NCI-H1436 treated with DMSO at 0.1 percent for 48 hours (cell line): ENCODE measurements at regions not wholly inside any gene's neighbourhood (a gene's known extent, or its start where the extent isn't known, plus 50 kb on each side); places are given as distances from the start of the nearest gene placed in this dataset.
"Not testable (repeated sequence)": the region's sequence is repeated elsewhere in the genome, so short reads cannot be mapped to it uniquely, and the experiment has no call there.

ENCODE experiments used
- DNase-seq: peaks from one replicate; lab custom pipeline; 2025; lab: John Stamatoyannopoulos, UW

- DNase-seq, result no peak
Measured at GRCh38 chr21:15203740-15204139, 138.9 kb upstream of the NRIP1 start.

- DNase-seq, result no peak
Measured at GRCh38 chr21:15204140-15204969, 139.6 kb upstream of the NRIP1 start.

- DNase-seq, result no peak
Measured at GRCh38 chr21:15204970-15205286, 140.1 kb upstream of the NRIP1 start.

- no peak for DNase-seq
Measured at GRCh38 chr21:15206514-15206913, 141.7 kb upstream of the NRIP1 start.

DNA sequence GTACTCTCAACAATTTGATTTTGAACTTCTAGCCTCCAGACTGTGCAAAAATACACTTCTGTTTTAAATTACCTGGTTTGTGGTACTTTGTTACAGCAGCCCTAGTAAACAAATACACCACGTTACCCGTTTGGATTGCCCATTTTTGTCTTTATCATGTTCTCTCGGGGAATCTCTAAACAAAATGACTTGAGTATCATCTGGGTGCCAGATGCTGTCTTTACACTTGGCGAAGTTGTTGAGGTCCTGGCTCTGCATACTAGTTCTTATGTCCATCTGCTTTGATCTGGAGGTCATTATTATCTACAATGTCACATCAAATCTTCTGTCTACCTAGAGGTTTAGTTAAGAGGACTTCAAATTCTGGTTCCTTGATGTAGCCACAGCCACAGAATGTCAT, 142.4 kb upstream of the NRIP1 start:
- no peak for DNase-seq

- no peak for DNase-seq
Measured at GRCh38 chr21:15207635-15208370, 143.0 kb upstream of the NRIP1 start.

DNA sequence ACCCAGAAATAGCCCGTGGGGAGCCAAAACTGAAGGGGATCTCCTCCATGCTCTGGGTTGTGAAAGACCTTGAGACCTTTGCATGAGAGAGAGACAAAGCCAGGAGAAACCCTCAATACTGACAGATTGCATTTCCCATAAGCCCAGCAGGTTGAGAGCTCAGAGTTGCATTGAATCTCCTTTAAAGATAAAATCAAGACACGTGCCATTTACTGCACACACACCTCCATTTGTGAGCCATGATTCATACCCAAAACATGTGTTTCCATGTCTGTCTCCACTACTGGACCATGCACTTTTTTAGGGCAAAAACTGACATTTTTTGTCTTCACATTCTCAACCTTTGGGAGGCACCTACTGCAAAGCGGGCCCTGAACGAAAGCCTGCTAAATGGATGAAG, 144.0 kb upstream of the NRIP1 start:
- DNase-seq, result no peak

DNA sequence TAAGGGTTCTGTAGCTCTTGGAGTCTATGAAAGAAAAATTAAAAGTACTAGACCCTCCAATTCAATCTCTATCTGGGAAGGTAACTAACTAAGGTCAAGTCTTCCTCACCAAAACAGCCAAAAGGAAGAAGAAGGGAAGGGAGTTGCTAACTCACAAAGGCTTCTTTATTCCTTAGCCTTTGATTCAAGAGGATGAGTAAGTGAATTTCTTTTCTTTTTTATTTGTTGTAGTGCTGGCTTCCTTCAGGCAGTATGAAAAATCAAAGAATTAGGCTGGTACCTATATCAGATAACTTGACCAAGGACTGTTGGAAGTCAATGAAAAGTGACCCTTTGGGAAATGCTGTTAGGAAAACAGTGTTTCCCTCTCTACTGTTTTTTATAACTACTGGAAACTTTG, 144.4 kb upstream of the NRIP1 start:
- no peak for DNase-seq

DNA sequence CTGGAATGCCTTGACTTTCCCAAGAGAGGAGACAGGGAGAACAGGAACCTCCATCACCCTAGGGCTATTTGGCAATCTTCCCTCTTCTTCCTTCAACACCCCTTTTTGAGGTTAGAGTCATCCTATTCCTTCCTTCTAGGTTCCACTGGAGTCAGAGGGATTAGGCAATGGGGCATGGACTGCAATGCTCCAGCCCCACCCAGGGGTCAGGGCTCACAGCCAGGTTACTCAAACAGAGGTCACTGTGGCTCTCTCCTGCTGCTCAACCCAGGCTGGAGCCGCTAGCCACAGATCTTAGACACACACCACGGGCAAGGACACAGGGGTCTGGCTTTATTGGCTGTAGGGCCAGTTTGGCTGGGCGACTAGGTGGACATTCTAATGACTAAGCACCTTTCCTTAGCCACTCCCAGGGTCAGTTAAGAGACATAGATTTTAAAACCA, 145.5 kb upstream of the NRIP1 start:
- no peak for DNase-seq

GRCh38 chr21:15211491-15212133, 146.8 kb upstream of the NRIP1 start:
- DNase-seq, result no peak

DNA sequence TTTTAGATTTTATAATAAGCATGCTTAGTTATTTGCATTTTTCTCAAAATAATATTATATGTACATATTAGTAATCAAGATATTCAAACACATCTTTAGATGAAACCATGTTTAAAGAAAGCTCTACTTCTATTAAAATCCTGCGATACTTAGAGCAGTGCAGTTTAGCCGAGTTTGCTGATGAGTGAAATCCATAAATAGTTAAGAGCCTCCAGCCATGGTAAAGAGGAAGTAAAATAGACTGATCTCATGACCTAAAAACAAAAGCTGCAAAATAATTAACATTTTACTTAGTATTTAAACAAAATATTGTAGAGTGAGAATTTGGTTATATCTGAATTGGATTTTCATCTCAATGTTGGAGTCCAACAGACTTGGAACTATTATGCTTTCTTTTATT, 147.4 kb upstream of the NRIP1 start:
- no peak for DNase-seq

DNA sequence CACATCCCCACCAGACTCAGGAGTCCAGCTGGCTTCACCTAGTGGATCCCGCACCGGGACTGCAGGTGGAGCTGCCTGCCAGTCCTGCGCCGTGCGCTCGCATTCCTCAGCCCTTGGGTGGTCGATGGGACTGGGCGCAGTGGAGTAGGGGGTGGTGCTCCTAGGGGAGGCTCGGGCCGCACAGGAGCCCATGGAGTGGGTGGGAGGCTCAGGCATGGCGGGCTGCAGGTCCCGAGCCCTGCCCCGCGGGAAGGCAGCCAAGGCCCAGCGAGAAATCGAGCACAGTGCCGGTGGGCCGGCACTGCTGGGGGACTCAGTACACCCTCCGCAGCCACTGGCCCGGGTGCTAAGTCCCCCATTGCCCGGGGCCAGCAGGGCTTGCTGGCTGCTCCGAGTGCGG, 153.7 kb upstream of the NRIP1 start:
- DNase-seq, result not testable (repeated sequence)

GRCh38 chr21:15219039-15219438, 154.2 kb upstream of the NRIP1 start:
- no peak for DNase-seq

- no peak for DNase-seq
Measured at GRCh38 chr21:15219894-15220293, 155.1 kb upstream of the NRIP1 start.

GRCh38 chr21:15221799-15222386, 157.1 kb upstream of the NRIP1 start:
- no peak for DNase-seq

GRCh38 chr21:15222707-15223106, 157.9 kb upstream of the NRIP1 start:
- no peak for DNase-seq

DNA sequence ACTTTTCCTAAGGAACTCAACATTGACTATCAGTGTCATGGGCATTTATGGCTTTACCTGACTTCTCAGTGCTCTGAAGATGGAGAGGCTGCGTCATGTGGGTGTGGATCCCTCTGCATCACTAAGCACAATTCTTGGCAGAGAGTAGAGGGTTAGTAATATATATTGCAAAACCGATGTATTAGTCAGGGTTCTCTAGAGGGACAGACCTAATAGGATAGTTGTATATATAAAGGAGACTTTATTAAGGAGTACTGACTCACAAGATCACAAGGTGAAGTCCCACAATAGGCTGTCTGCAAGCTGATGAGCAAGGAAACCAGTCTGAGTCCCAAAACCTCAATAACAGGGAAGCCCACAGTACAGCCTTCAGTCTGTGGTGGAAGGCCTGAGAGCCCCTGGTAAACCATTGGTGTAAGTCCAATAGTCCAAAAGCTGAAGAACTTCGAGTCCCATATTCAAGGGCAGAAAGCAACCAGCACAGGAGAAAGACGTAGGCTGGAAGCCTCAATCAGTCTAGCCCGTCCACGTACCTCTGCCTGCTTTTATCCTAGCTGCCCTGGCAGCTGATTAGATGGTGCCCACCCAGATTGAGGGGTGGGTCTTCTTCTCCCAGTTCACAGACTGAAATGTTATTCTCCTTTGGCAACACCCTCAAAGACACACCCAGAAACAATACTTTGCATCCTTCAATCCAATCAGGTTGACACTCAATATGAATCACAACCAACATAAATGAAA, 159.7 kb upstream of the NRIP1 start:
- no peak for DNase-seq

GRCh38 chr21:15227919-15228318, 163.1 kb upstream of the NRIP1 start:
- DNase-seq, result no peak

DNA sequence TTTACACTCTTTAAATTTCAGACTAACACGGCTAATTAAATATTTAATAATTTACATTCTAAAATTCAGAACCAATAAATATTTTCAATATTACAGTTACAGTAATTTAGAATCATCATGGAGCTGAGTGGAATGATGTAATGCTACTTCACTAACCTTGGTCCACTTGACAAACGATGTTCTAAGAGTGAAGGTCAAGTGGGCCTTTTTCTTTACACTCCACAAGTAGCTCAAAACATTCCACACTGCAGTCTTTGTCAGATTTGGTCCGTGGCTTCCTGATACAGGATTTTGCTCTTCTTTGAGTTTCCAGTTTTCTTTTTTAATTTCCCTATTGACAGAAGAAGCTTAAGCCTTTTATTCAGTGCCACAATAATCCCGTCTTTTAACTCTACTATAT, 164.6 kb upstream of the NRIP1 start:
- no peak for DNase-seq

DNA sequence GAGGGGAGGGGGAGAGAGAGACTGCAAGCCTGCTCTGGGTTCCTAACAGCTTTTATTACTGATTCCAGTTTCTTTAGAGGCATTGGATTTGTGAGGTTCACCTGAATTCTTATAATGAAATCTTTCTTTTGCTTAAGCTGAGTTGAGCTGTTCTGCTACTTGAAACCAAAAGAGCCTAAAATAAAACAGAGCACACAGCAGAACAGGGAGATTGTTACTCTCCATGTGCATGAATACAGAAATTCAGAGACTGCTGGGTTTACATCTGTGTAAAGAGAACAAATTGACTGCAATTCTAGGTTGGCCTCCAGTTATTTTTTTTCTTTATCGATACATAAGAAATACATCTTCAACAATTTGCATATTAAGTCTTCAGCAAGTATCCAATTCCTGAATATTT, 168.8 kb upstream of the NRIP1 start:
- DNase-seq, result no peak

- DNase-seq, result no peak
Measured at GRCh38 chr21:15236111-15236510, 171.3 kb upstream of the NRIP1 start.

DNA sequence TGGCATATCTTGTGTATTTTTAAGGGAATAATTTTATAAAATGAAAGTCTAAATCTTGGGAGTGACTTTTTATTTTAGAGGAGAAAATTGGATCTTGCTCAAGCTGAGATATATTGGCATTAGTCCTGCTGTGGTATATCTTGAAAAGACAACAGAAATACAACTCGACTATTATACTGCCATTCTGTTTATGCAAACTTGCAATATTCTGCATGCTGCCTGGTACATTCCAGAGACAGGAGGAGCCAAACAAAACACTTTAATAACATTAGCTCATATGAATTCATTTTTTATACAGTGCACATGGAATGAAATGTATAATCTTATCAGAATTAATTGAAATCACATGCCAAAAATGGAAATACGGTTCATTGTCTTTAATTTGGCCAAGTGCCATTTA, 176.0 kb upstream of the NRIP1 start:
- no peak for DNase-seq
